ENCODE measurements at regions not wholly inside any gene's neighbourhood (a gene's known extent, or its start where the extent isn't known, plus 50 kb on each side); places are given as distances from the start of the nearest gene placed in this dataset.

GRCh38 chr1:56060906-56061305 lies 518.5 kb downstream of the PLPP3 start:
- no peak overlapping the region for H3K18ac ChIP-seq (ENCODE audit: extremely low read depth, low read length)
- H3K36me3 ChIP-seq (ENCODE audit: control insufficient read depth in 2 of 4, insufficient read depth in 4 of 4, low read length in 3 of 4), result no peaks in the 10 kb centered on the region
- POLR2A ChIA-PET (ENCODE audit: partially characterized antibody), result no interaction called here
- H4K91ac ChIP-seq (replicated peaks; ENCODE audit: insufficient read length, low read length), result no peak overlapping the region
- H4K8ac ChIP-seq (ENCODE audit: extremely low read depth, insufficient read depth, low read length), result no peak overlapping the region
- no peak overlapping the region for H3K27ac ChIP-seq (ENCODE audit: low read depth, low read length)
- H3K27me3 ChIP-seq (replicated peaks in 1 of 4; ENCODE audit: control insufficient read depth in 3 of 4, extremely low read depth in 1 of 4, insufficient read depth in 3 of 4, low read length in 3 of 4), result no peaks in the 10 kb centered on the region
- H2BK12ac ChIP-seq (ENCODE audit: low read depth, low read length), result no peak overlapping the region
- no peak overlapping the region for H2AFZ ChIP-seq (ENCODE audit: low read length)
- 0 out of 7 replicates have a peak, but pooled peaks cover 0 to 2% (median 0%) of the 10 kb centered on the region in 4 experiments for H3K4me1 ChIP-seq (replicated peaks in 1 of 4; ENCODE audit: control insufficient read depth in 3 of 4, insufficient read depth in 4 of 4, low read length in 3 of 4)
- DNase-seq (ENCODE audit: low read depth in 1 of 2, low spot score in 2 of 2), result no peak
- WGBS, 2 experiments (ENCODE audit: extremely low coverage in 1 of 2, insufficient coverage in 1 of 2, insufficient read length in 1 of 2, insufficient replicate concordance in 2 of 2, low coverage in 1 of 2, low lambda C conversion rate in 2 of 2, missing lambda C conversion rate in 1 of 2), result 100% methylated on average over 1 of the region's 1 CpG; no CpG with 5 or more reads in 1 of the 2 experiments
- H3K56ac ChIP-seq (replicated peaks; ENCODE audit: insufficient read length, low read depth, low read length), result no peak overlapping the region
- no peak overlapping the region for H2BK20ac ChIP-seq (ENCODE audit: low read length)
- no peak overlapping the region for H2AK5ac ChIP-seq (ENCODE audit: low read depth, low read length)
- H2BK120ac ChIP-seq (replicated peaks; ENCODE audit: low read depth, low read length), result no peak overlapping the region
- no peaks in the 10 kb centered on the region for H3K9me3 ChIP-seq (ENCODE audit: insufficient read depth in 2 of 2, low read depth in 1 of 2, low read length in 1 of 2)
- H2BK15ac ChIP-seq (ENCODE audit: low read length), result no peak overlapping the region
- H3K23ac ChIP-seq (ENCODE audit: insufficient read length), result no peak overlapping the region
- no peaks in the 10 kb centered on the region for H3K23me2 ChIP-seq (ENCODE audit: low read depth, low read length)
- H3K4ac ChIP-seq (replicated peaks; ENCODE audit: insufficient read length, low read depth, low read length), result no peak overlapping the region
- H3K14ac ChIP-seq (ENCODE audit: insufficient read length), result no peak overlapping the region
- no peaks in the 10 kb centered on the region for H3K79me2 ChIP-seq (ENCODE audit: control insufficient read depth in 1 of 2, insufficient read depth in 2 of 2, low read length in 2 of 2)
- H2BK5ac ChIP-seq (ENCODE audit: low read depth, low read length), result no peak overlapping the region
- no peak overlapping the region for H3K4me2 ChIP-seq (ENCODE audit: insufficient read depth in 1 of 2, low read depth in 2 of 2, low read length in 2 of 2)
- no peak for FAIRE-seq
- no peaks in the 10 kb centered on the region for H3K79me1 ChIP-seq (ENCODE audit: low read depth, low read length)
- no peak overlapping the region for H4K5ac ChIP-seq (ENCODE audit: insufficient read length, low read depth, low read length)
- CTCF ChIA-PET (ENCODE audit: partially characterized antibody), result interaction anchor here (0.6 kb wide), 1 partner anchor 11 kb away, joined by 3 read pairs; no protein-coding TSS in a partner anchor
- H4K20me1 ChIP-seq (replicated peaks in 1 of 2; ENCODE audit: control insufficient read depth in 1 of 2, insufficient read depth in 2 of 2, low read length in 2 of 2), result no peaks in the 10 kb centered on the region
- H3K9ac ChIP-seq (replicated peaks in 1 of 4; ENCODE audit: extremely low read depth in 1 of 4, low read depth in 3 of 4, low read length in 3 of 4), result no peak overlapping the region
- H3K4me3 ChIP-seq (ENCODE audit: extremely low read depth in 1 of 4, insufficient read depth in 2 of 4, low read depth in 3 of 4, low read length in 4 of 4), result no peak overlapping the region
- no peak for TF ChIP-seq CTCF (IDR thresholded peaks at IDR 0.05; ENCODE audit: control extremely low read depth in 1 of 3, insufficient read depth in 1 of 3, low read depth in 1 of 3, low read length in 3 of 3)
- TF ChIP-seq POU5F1 (IDR thresholded peaks at IDR 0.05; ENCODE audit: low read depth, low read length), result no peak
- no peak for TF ChIP-seq NANOG (IDR thresholded peaks at IDR 0.05; ENCODE audit: insufficient read depth, low read depth, low read length, poor library complexity, severe bottlenecking)
- no peak for TF ChIP-seq HDAC6 (IDR thresholded peaks at IDR 0.05; ENCODE audit: low read depth, low read length)
- TF ChIP-seq NRF1 (IDR thresholded peaks at IDR 0.05; ENCODE audit: low read depth, low read length), result no peak
- no peak for TF ChIP-seq RNF2 (IDR thresholded peaks at IDR 0.05; ENCODE audit: borderline replicate concordance, low read depth, low read length, missing control alignments, poor library complexity, severe bottlenecking)
- TF ChIP-seq SUZ12 (IDR thresholded peaks at IDR 0.05; ENCODE audit: low read length), result no peak
- TF ChIP-seq CTBP2 (IDR thresholded peaks at IDR 0.05; ENCODE audit: borderline replicate concordance, insufficient read depth, insufficient read length, low read length), result no peak
- TF ChIP-seq MAFK (IDR thresholded peaks at IDR 0.05; ENCODE audit: low read depth, low read length), result no peak
- no peak for TF ChIP-seq YY1 (IDR thresholded peaks at IDR 0.05; ENCODE audit: low read depth, low read length)
- no peak for TF ChIP-seq RBBP5 (IDR thresholded peaks at IDR 0.05; ENCODE audit: borderline replicate concordance, low read depth, low read length)
- no peak for TF ChIP-seq RFX5 (IDR thresholded peaks at IDR 0.05; ENCODE audit: borderline replicate concordance, low read depth, low read length)
